ENCODE measurements at regions not wholly inside any gene's neighbourhood (a gene's known extent, or its start where the extent isn't known, plus 50 kb on each side); places are given as distances from the start of the nearest gene placed in this dataset.
"Not testable (repeated sequence)": the region's sequence is repeated elsewhere in the genome, so short reads cannot be mapped to it uniquely, and the experiment has no call there.

DNA sequence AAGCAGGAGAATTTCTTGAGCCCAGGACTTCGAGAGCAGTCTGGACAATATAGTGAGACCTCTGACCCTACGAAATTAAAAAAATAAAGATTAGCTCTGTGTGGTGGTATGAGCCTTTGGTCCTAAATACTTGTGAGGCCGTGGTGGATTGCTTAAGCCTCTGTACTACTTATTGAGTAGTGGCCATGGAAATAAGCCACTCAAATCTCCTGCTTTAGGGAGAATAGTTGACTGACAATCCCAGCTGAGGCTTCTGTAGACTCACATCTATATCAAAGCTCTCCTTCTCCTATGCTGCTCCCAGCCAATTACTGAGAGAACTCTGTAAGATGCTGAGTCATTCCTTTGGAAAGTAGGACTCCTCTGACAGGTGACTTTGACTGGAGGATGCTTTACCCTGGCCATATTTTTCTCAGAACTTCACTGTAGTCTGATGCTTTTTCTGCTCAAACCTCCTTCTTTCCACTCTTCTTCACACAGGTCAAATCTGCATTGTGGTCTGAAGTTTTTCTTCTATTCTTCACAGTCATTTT, 420.2 kb downstream of the SLC6A15 start:
- no peak for DNase-seq

DNA sequence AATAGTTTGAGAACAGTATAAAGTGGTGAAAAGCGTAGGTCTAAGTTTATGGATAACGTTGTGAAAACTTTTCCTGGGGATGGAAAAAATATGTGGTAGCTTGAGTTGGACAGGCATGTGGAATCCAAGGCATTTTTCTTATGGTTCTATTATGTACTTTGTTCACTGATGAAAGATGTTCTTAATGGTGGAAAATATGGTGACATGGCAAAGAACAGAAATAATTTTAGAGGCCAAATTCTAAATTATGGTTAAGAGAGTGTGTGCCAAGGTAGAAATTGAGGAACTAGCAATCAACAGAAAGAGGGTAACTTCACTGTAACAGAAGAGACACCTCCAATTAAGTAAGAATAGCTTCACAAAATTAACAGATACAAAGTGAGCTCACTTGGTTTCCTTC, 427.8 kb downstream of the SLC6A15 start:
- DNase-seq, result no peak

DNA sequence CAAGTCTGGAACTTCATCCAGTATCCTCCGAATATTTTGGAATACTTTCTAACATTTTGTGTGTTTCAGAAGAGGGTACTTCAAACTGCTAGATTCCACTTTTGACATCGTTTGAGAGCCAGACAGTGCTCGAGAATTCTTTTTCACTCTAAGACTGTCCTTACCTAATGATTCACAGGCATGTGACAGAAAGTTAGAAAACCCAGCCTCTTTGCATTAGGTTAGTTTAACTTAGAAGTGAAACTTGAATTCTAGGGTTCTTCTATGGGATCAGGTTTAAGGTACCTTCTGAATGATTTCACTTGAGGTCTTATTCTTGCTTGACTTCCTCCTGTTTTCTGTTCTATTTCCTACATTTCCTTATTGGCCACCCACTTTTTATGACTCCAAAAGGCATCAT, 431.8 kb downstream of the SLC6A15 start:
- no peak for DNase-seq

DNA sequence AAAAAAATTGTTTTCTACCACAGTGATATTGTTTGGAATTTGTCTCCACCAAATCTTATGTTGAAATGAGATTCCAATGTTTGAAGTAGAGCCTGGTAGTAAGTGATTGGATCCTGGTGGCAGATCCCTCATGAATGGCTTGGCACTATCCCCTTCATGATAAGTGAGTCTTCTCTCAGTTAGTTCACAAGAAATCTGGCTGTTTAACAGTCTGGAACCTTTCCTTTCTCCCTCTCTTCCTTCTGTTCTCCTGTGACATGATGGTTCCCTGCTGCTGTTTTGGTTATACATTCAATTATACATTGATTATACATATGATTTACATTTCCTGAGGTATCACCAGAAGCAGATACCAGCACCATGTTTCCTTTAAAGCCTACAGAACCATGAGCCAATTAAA, 442.2 kb downstream of the SLC6A15 start:
- no peak for DNase-seq

DNA sequence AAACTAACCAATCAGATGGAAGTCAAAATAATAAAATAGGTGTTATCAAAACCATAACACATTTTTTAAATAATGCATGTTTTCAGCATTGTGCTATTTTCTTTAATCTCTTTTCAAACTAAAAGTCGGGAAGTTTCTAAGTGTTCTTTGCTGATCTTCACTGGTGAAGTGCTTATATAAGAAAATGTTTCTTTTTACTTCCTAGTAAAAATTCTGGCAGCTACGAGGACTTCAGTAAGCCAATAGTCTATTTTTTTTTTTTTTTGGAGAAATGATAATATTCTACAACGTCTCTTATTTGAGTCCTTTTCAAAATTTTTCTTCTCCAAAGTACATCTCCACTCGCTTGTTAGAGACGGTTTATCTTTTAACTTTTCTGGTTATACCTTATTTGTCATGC, 448.0 kb downstream of the SLC6A15 start:
- no peak for DNase-seq

DNA sequence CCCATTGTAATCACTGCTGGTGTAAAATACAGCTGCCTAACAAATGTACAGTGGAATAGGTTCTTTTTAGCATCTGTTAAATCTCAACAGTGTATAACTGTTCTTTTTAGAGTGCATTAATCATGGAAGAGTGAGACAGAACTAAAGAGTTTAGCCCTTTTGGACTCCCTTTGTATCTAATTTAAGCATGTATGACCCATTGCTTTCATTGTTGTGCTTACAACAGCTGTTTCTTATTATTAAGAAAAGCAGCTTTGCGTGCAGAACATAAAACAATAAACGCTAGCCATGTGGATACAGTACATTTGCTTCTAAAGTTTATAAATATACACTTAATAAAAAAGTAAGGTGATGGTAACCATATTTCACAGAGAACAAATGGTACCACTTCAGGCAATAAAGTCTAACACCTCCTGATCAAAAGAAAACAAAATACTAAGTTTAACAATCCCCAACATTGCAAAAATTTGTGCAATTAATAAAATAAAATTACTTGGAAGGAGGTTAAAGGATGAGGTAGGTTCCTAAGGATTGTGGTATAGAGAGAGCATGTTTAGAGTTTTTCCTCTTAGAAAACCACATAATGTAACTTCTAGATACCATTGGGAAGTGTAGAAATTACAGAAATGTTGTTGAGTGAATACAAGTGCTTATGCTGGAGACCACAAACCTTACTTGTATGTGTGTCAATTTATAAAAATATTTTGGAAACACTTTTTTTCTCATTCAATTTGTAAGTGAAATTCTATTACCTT, 448.7 kb downstream of the SLC6A15 start:
- no peak for DNase-seq

DNA sequence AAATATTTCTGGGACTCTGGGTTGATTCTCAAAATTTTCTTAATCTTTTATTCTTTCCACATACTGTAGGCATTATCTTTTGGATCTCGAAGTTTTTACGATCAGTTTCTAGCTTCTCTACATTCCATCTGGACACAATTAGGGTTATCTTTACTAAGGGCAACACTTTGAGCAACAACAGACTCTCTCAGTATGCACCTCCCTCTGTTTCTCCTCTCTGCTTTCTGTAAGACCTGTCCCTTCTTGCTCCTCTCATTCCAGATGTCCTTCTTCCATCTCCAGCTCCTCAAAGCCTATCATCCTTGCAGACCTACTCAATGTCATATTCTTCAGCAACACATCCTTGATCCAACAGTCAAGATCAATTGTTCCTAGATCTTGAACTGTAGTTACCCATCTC, 457.0 kb downstream of the SLC6A15 start:
- no peak for DNase-seq

DNA sequence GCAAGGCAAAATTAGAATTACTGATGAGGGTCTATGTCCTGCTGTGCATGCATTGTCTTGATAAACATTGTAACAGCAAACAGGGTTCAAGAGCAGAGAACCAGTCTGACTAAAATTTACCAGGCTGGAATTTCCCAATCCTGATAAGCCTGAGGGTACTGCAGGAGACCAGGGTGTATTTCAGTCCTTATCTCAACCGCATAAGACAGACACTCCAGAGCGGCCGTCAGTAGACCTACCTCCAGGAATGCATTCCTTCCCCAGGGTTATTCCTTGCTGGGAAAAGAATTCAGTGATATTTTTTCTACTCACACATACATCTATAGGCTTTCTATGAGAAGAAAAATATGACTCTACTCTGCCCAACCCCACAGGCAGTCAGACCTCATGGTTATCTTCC, 466.1 kb downstream of the SLC6A15 start:
- not testable (repeated sequence) for DNase-seq

DNA sequence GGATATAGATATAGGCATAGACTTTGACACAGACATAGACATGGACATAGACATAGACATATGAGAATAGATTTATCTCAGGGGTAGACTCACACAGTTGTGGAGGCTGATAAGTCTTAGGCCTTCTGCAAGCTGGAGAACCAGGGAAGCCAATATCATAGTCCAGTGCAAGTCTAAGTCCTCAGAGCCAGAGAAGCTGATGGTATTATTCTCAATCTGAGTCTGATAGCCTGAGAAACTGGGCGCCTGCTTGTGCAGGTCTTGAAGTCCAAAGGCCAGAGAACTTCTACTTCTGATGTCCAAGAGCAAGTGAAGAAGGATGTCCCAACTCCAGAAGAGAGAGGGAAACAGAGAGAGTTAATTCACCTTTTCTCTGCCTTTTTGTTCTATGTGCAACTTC, 476.5 kb downstream of the SLC6A15 start:
- DNase-seq, result no peak

DNA sequence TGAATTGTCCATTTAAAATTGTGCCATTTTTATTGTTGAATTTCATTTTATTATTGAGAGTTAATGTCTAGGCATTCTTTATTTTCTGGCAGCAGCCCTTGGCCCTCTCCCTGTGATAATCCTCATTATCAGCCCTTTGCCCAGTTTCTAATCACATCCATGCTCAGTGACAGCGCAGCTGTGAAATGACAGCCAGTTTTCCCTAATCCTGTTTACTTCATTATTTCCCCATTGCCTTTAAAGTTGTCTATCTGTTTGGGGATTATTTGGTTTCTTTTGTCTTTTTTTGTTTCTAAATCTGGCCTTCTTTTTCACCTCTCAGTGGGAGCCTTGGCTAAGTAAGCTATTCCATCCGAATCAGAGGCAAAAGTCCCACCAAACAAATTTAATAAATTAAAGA, 476.9 kb downstream of the SLC6A15 start:
- DNase-seq, result no peak

DNA sequence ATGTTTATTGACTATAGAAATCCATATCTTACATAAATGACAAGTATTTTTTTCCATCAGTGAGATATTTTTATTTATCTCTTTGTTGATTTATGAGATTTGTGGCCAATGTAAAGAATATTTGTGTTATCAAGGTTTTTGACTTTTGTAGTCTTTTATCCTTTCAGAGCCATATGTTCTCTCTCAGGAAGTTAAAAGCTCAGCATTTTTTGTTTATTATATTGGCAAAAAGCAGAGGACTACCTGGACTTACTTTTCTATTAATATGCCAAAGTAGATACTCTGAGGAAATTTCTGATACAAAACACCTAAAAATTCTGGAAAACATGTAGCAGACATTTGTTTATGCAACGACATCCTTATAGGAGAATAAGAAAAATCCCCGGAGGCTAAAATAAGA, 490.3 kb downstream of the SLC6A15 start:
- no peak for DNase-seq

DNA sequence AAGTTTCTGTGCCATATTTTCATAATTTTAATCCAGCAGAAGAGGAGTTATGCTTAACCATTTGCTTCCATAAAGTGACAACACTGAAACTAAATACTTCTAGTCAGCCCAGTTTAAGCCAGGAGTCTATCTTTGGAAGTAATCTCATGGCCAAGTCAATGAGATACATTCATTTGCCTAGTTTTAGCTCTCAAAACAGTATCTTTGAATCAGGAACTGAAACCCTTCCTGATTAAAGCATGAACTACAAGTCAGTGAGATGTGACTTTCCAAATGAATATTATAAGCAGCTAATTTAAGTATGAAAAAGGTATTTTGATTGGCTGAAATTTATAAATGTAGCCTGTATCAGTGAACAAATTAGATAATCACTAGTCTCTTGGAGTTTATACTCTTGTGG, 491.5 kb downstream of the SLC6A15 start:
- no peak for DNase-seq

DNA sequence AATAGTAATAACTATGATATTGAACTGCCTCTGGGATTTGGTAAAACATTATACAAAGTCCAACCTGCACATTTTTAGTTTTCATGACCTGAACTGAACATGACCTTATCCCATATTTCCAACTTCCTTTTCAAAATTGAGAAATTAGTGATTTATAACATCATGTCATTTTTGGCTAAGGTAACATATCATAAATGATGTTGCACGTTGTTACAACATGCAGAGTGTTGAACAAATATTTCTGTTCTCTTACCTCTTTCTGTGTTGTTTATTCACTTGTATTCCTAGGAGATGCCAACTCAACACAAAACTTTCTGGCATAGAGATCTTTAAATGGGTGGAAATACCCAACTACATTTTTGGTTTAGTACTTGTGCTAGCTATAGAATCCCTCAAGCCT, 496.0 kb downstream of the SLC6A15 start:
- no peak for DNase-seq

DNA sequence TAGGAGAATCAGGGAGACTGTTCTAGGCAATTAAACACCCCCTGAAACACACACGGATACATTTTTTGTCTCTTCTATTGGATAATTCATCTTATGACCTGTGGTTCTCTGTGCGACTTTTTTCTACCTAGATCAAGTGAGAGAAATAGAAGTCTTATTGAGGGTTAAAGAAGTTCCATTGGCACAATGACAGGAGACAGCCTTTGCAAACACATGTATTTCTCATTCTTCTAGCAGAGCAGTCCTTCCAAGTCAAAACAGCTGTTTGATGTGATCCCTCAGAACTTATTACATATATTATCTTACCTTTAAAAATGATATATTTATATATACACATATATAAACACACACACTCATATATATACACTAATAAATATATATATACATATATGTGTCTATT, 496.7 kb downstream of the SLC6A15 start:
- no peak for DNase-seq

DNA sequence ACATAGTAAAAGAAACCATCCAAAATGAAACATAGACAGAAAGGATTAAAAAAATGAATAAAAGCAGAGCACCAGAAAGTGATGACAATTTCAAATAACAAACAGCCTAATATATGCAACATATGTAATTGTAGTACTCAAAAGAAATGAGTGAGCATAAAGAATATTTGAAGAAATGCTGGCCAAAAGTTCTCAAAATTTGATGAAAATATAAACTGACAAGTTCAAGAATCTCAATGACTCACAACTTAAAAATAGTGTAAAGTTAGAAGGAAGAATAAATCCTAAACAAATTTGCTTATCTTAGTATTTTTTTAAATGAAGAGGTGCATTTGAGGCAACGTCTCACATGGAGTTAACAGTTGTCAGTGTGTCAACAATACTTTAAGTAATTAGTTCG, 498.9 kb downstream of the SLC6A15 start:
- no peak for DNase-seq

DNA sequence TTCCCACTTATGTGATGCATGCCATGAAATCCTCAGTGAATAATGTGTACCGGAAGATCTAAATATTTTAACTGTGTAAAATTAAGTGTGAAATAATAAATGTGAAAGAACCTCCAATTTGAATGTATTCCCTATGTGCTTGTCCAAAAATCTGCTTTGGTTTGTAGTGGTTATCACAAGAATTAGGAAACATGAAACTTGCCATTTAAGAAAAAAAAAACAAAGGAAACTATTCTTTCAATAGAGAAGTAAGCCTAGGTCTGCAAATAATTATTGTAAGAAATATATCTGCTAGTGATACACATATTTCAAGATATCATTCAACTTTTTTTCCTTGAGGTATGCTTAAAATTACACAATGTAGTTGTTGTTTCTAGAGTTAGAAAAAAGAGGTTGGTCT, 500.4 kb downstream of the SLC6A15 start:
- no peak for DNase-seq

DNA sequence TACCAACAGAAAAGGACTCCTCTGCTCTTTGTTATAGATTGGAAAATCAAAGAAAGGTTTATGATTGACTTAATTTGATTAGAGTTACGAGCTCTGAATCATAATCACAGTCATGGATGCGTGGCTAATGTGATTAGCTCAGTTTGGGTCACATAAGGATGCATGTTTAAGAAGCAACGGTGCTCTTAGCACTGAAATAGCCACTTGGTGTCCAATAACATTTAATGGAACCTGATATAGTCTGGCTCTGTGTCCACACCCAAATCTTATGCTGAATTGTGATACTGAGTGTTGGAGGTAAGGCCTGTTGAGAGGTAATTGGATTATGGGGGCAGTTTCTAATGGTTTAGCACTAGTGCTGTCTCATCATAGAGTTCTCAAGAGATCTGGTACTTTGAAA, 501.6 kb downstream of the SLC6A15 start:
- DNase-seq, result no peak

DNA sequence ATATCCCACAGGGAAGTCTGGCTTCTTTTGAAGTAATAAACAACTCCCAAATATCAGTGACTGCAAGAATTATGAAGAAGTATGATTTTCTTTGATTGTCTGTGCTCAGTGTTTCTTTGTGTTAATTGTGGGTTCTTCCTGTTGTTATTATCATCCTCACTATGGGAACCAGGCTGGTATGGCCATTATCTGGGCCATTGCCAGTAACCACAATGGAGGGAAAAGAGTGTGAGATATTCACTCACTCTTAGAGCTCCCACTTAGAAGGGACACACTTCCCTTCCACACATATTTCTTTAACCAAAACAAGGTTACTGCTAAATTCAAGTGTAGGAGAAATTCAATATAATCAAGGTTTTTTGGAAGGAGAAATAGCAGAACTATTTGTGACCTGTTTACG, 503.7 kb downstream of the SLC6A15 start:
- no peak for DNase-seq

DNA sequence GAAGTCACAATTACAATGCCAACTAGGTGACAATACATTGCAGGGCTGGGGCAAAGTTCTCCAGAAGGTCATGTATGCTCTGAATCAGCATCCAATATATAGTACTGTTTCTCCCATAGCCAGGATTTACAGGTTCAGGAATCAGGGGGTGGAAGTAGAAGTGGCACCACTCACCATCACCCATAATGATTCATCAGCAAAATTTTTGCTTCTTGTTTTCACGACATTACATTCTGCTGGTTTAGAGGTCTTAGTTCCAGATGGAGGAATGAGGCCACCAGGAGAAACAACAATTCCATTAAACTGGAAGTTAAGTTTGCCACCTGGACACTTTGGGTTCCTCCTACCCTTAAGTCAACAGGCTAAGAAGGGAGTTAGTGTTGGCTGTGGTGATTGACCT, 505.9 kb downstream of the SLC6A15 start:
- DNase-seq, result not testable (repeated sequence)

DNA sequence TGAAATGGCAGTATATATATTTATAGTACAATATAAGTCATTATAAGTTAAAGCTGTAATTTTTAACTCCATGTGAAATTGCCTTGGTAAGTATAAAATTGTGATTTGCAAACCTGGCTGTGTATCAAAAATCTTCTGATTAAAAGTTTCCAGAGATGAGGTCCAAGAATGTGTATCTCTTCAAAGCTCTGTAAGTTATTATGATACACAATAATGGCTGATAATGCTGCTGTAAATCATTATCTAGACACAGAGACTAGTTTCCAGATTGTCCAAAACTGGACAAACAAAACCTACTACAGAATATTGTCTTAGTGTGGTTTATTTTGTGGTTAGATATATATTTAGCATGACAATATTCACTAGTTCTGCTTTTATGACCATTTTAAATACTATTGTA, 514.8 kb downstream of the SLC6A15 start:
- DNase-seq, result no peak

DNA sequence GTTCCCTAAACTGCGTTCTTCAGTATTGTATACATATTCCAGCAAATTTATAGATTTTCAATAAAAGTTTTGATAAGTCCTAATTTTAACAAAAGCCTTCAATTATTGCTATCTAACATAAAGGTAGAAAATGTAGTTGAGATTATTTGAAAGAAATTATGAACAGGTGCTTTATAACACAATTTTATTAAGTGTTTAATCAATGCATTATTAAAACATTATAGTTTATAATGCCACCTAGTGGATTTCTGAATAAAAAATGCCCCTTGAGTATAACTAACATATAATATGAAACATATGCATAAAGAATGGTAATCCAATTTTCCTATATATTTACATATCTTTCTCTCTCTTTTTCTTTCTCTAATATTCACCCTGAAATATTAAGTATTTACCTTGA, 515.3 kb downstream of the SLC6A15 start:
- DNase-seq, result no peak

DNA sequence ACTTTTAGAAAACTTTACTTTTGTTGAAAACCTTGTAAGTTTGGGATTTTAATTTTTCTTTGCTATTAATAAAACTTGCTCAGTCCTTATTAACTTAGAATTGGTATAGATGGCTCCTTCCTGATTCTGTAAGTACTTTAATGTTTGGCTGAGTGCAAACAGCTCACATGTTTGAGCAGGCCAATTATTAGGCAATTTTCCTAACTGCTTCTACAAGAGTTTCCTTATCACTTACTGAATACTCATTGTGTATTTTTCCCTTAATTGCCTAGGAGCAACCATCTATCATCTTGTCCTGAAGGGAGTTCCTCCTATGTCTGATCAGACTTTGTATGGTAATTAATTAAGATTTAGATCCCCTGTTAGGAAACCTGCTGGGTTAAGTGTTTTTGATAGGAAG, 521.4 kb downstream of the SLC6A15 start:
- not testable (repeated sequence) for DNase-seq

DNA sequence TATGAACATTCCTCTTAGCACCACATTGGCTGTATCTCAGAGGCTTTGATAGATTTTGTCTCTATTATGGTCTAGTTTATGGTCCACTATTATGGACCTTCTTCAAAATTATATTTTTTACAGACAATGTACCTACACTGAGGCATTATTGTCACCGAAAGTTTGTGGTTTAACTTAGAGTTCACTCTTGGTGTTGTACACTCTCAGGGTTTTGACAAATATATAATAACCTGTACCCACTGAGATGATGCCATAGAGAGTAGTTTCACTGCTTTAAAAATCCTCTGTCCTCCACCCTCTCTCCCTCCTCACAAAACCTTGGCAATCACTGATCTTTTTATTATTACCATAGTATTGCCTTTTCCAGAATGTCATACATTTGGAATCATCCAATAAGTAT, 528.2 kb downstream of the SLC6A15 start:
- no peak for DNase-seq

DNA sequence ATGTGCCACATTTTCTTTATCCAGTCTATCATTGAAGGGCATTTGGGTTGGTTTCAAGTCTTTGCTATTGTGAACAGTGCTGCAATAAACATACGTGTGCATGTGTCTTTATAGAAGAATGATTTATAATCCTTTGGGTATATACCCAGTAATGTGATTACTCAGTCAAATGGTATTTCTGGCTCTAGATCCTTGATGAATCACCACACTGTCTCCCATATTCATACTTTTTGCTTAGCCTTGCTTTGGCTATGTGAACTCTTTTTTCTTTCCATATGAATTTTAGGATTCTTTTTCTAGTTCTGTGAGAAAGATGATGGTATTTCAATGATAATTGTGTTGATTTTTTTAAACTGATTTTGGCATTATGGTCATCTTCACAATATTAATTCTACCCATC, 530.1 kb downstream of the SLC6A15 start:
- DNase-seq, result not testable (repeated sequence)

DNA sequence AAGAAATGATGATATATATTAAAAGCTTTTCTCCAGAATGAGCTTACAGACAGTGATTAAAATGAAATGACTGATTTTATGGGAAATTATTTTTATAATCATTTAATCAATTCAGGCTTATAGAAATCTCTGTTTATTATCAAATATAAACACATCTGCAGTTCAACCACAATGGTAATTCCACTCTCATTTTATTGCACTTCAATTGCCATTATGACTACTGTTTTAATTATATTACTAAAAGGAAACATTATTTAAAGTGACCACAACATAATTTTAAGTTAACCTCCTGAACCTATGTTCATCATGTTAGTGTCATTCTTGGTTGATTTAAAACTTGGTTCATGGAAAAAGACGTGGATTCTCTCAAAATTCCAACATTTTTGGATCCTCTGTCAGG, 536.3 kb downstream of the SLC6A15 start:
- no peak for DNase-seq

All from inflammatory macrophage (primary cell).